H9 (cell line): ENCODE measurements at regions not wholly inside any gene's neighbourhood (a gene's known extent, or its start where the extent isn't known, plus 50 kb on each side); places are given as distances from the start of the nearest gene placed in this dataset.

Source experiments
- DNase-seq: peaks from one replicate; pipeline ENCODE4 v3.0.0-alpha.2; 2017
- H2AFZ ChIP-seq: one replicate; pipeline ENCODE4 v1.6.1; 2013; ENCODE audit warnings: mild to moderate bottlenecking, low read length, control low read depth, moderate library complexity
- H2AK5ac ChIP-seq: 2 replicates; pipeline ENCODE4 v1.6.1; 2013; ENCODE audit warnings: low read length, control low read depth, mixed read lengths; ENCODE audit not compliant: insufficient read length
- H2BK120ac ChIP-seq: one replicate; pipeline ENCODE4 v1.6.1; 2013; ENCODE audit warnings: low read depth, mild to moderate bottlenecking, low read length, control low read depth, inconsistent platforms; ENCODE audit not compliant: poor library complexity, severe bottlenecking
- H2BK12ac ChIP-seq: 2 replicates; pipeline ENCODE4 v1.6.1; 2013; ENCODE audit warnings: low read length, control low read depth, mixed read lengths, low read depth; ENCODE audit not compliant: insufficient read length
- H2BK15ac ChIP-seq: 2 replicates; pipeline ENCODE4 v1.6.1; 2013; ENCODE audit warnings: low read depth, low read length, control low read depth
- H2BK20ac ChIP-seq: one replicate; pipeline ENCODE4 v1.6.1; 2013; ENCODE audit warnings: low read depth, mild to moderate bottlenecking, low read length, control low read depth, inconsistent platforms; ENCODE audit not compliant: poor library complexity, severe bottlenecking
- H2BK5ac ChIP-seq: 2 replicates; pipeline ENCODE4 v1.6.1; 2013; ENCODE audit warnings: low read length, control low read depth, mixed read lengths; ENCODE audit not compliant: insufficient read length
- H3K14ac ChIP-seq: 2 replicates; pipeline ENCODE4 v1.6.1; 2013; ENCODE audit warnings: low read length, control low read depth; ENCODE audit not compliant: insufficient read depth
- H3K18ac ChIP-seq: 2 replicates; pipeline ENCODE4 v1.6.1; 2013; ENCODE audit warnings: low read depth, mild to moderate bottlenecking, mixed read lengths, low read length, control low read depth; ENCODE audit not compliant: insufficient read length
- H3K23ac ChIP-seq: 2 replicates; pipeline ENCODE4 v1.6.1; 2013; ENCODE audit warnings: low read length, control low read depth, mixed read lengths, low read depth; ENCODE audit not compliant: insufficient read length
- H3K23me2 ChIP-seq: 2 replicates; pipeline ENCODE4 v1.6.1; 2013; ENCODE audit warnings: low read depth, mild to moderate bottlenecking, mixed read lengths, low read length, control low read depth; ENCODE audit not compliant: insufficient read length, poor library complexity, severe bottlenecking
- H3K27ac ChIP-seq: 2 replicates; pipeline ENCODE4 v1.5.1; 2013; ENCODE audit warnings: low read length, control low read depth, mixed read lengths, low read depth; ENCODE audit not compliant: insufficient read length
- H3K27me3 ChIP-seq: 2 replicates; pipeline ENCODE4 v1.6.1; 2013; ENCODE audit warnings: low read length, control low read depth, inconsistent platforms; ENCODE audit not compliant: insufficient read depth
- H3K4ac ChIP-seq: 2 replicates; pipeline ENCODE4 v1.6.1; 2013; ENCODE audit warnings: low read depth, mild to moderate bottlenecking, control low read depth, inconsistent platforms, low read length, moderate library complexity
- H3K4me1 ChIP-seq: 2 replicates; pipeline ENCODE4 v1.6.1; 2013; ENCODE audit warnings: low read length, control low read depth, inconsistent platforms; ENCODE audit not compliant: insufficient read depth
- H3K4me2 ChIP-seq: 2 replicates; pipeline ENCODE4 v1.6.1; 2013; ENCODE audit warnings: low read length, control low read depth, mixed read lengths; ENCODE audit not compliant: insufficient read length, insufficient read depth
- H3K56ac ChIP-seq: 2 replicates; pipeline ENCODE4 v1.6.1; 2013; ENCODE audit warnings: low read depth, mild to moderate bottlenecking, mixed read lengths, low read length, control low read depth; ENCODE audit not compliant: insufficient read length
- H3K79me1 ChIP-seq: 2 replicates; pipeline ENCODE4 v1.6.1; 2013; ENCODE audit warnings: low read depth, mild to moderate bottlenecking, moderate library complexity, low read length, control low read depth, inconsistent platforms; ENCODE audit not compliant: insufficient read depth, poor library complexity, severe bottlenecking
- H3K79me2 ChIP-seq: 2 replicates; pipeline ENCODE4 v1.6.1; 2013; ENCODE audit warnings: low read length, control low read depth, inconsistent platforms; ENCODE audit not compliant: insufficient read depth
- H3K9ac ChIP-seq: 2 replicates; pipeline ENCODE4 v1.6.1; 2013; ENCODE audit warnings: low read length, control low read depth, mixed read lengths; ENCODE audit not compliant: insufficient read length; ENCODE audit errors: extremely low read depth
- H3K9me3 ChIP-seq: one replicate; pipeline ENCODE4 v1.6.1; 2013; ENCODE audit warnings: low read depth, low read length, inconsistent platforms; ENCODE audit not compliant: control insufficient read depth
- H3T11ph ChIP-seq: one replicate; pipeline ENCODE4 v1.6.1; 2013; ENCODE audit warnings: mild to moderate bottlenecking, low read length, control low read depth, inconsistent platforms
- H4K20me1 ChIP-seq: one replicate; pipeline ENCODE4 v1.6.1; 2013; ENCODE audit not compliant: control insufficient read depth, insufficient read length, insufficient read depth
- H4K5ac ChIP-seq: 2 replicates; pipeline ENCODE4 v1.6.1; 2013; ENCODE audit warnings: low read depth, mild to moderate bottlenecking, mixed read lengths, low read length, control low read depth; ENCODE audit not compliant: insufficient read length
- H4K8ac ChIP-seq: replicated peaks from 2 replicates; pipeline ENCODE4 v1.6.1; 2013; ENCODE audit warnings: low read length, control low read depth, mixed read lengths, low read depth; ENCODE audit not compliant: insufficient read length
- H4K91ac ChIP-seq: 2 replicates; pipeline ENCODE4 v1.6.1; 2013; ENCODE audit warnings: low read depth, mild to moderate bottlenecking, moderate library complexity, mixed read lengths, low read length, control low read depth; ENCODE audit not compliant: insufficient read length
- H3K27ac Mint-ChIP-seq, 3 experiments: 2 replicates in 2 of 3; 3 replicates in 1 of 3; pipeline ENCODE4 v1.8.0; 2020 to 2021; ENCODE audit warnings: mixed read lengths in 3 of 3, mild to moderate bottlenecking in 1 of 3, moderate library complexity in 1 of 3
- H3K27me3 Mint-ChIP-seq: 2 replicates; pipeline ENCODE4 v1.8.0; 2021; ENCODE audit warnings: low read depth, mild to moderate bottlenecking, moderate library complexity, mixed read lengths
- H3K36me3 Mint-ChIP-seq, 3 experiments: 2 replicates in 2 of 3; 3 replicates in 1 of 3; pipeline ENCODE4 v1.8.0; 2020 to 2021; ENCODE audit warnings: low read depth in 3 of 3, mixed read lengths in 3 of 3; ENCODE audit not compliant: insufficient read depth in 1 of 3
- H3K4me1 Mint-ChIP-seq, 2 experiments: 2 replicates each; pipeline ENCODE4 v1.8.0; 2020; ENCODE audit warnings: mixed read lengths in 2 of 2
- H3K4me3 Mint-ChIP-seq, 2 experiments: 2 replicates in 1 of 2; 3 replicates in 1 of 2; pipeline ENCODE4 v1.8.0; 2020 to 2021; ENCODE audit warnings: mild to moderate bottlenecking in 2 of 2, mixed read lengths in 2 of 2, moderate library complexity in 1 of 2
- H3K9me3 Mint-ChIP-seq, 2 experiments: 2 replicates in 1 of 2; 3 replicates in 1 of 2; pipeline ENCODE4 v1.8.0; 2020; ENCODE audit warnings: mild to moderate bottlenecking in 2 of 2, mixed read lengths in 2 of 2, moderate library complexity in 1 of 2
- CTCF ChIP-seq: fragments of 200-600 bp; sonication (generic); conservative IDR thresholded peaks from 3 replicates; pipeline ENCODE4 v1.8.0; 2021; ENCODE audit warnings: antibody characterized with exemption, mild to moderate bottlenecking
- WGBS: extraction: QIAGEN DNeasy Blood & Tissue Kit; methylation state at CpG from one replicate; pipeline ENCODE4 v1.1.7; 2013; ENCODE audit warnings: missing lambda C conversion rate, low lambda C conversion rate, mixed read lengths; ENCODE audit not compliant: insufficient read length; ENCODE audit errors: extremely low coverage; 5-methylcytosine and 5-hydroxymethylcytosine counted together

- no peak overlapping the region for H3T11ph ChIP-seq
- H3K4me1 ChIP-seq, result no peaks in the 10 kb centered on the region
- TF ChIP-seq CTCF, result no peak
- H2BK20ac ChIP-seq, result no peak overlapping the region
- H2BK5ac ChIP-seq, result no peak overlapping the region
- H2BK15ac ChIP-seq, result no peak overlapping the region
- H2AK5ac ChIP-seq, result no peak overlapping the region
- no peak overlapping the region for H4K8ac ChIP-seq
- no peak overlapping the region for H2AFZ ChIP-seq
- no peaks in the 10 kb centered on the region for H3K79me2 ChIP-seq
- Mint-ChIP-seq H3K9me3 (no peaks in the 10 kb centered on the region), H3K27me3 (no peaks in the 10 kb centered on the region), H3K27ac (no peak overlapping the region), H3K4me1 (no peaks in the 10 kb centered on the region), H3K4me3 (no peak overlapping the region), H3K36me3 (no peaks in the 10 kb centered on the region)
- no peak overlapping the region for H3K14ac ChIP-seq
- H2BK120ac ChIP-seq, result no peak overlapping the region
- DNase-seq, result no peak
- H3K23me2 ChIP-seq, result no peaks in the 10 kb centered on the region
- H3K9me3 ChIP-seq, result no peaks in the 10 kb centered on the region
- H3K4me2 ChIP-seq, result no peak overlapping the region
- no peak overlapping the region for H3K9ac ChIP-seq
- H4K20me1 ChIP-seq, result no peaks in the 10 kb centered on the region
- no peak overlapping the region for H3K27ac ChIP-seq
- no peak overlapping the region for H3K4ac ChIP-seq
- H4K5ac ChIP-seq, result no peak overlapping the region
- no peak overlapping the region for H3K23ac ChIP-seq
- no peak overlapping the region for H2BK12ac ChIP-seq
- H4K91ac ChIP-seq, result no peak overlapping the region
- no CpG with 5 or more reads among the region's 4 CpGs for WGBS
- H3K18ac ChIP-seq, result no peak overlapping the region
- H3K27me3 ChIP-seq, result no peaks in the 10 kb centered on the region
- H3K79me1 ChIP-seq, result no peaks in the 10 kb centered on the region
- H3K56ac ChIP-seq, result no peak overlapping the region
These were observed 1325.7 kb downstream of the SLC16A7 start for GRCh38 chr12:60921541-60921940.
